Ovary (tissue), 7 donors: ENCODE measurements at regions not wholly inside any gene's neighbourhood (a gene's known extent, or its start where the extent isn't known, plus 50 kb on each side); places are given as distances from the start of the nearest gene placed in this dataset.

ENCODE experiments used
- DNase-seq, 5 donors: peaks; one replicate each; pipeline ENCODE4 v3.0.0-alpha.2; 2019 to 2020
- H3K27ac ChIP-seq, 2 donors: fragments of 200-600 bp; one replicate each; pipeline versions ENCODE4 v1.5.1 to v1.8.0; 2019 to 2022
- H3K27me3 ChIP-seq: fragments of 200-600 bp; one replicate; pipeline ENCODE4 v1.8.0; 2022
- H3K36me3 ChIP-seq: fragments of 200-600 bp; sonication (generic); one replicate; pipeline ENCODE4 v1.5.1; 2019
- H3K4me1 ChIP-seq: one replicate; pipeline ENCODE4 v1.8.1; 2013; ENCODE audit warnings: mild to moderate bottlenecking, moderate library complexity; ENCODE audit not compliant: insufficient read depth
- H3K4me3 ChIP-seq: fragments of 200-600 bp; sonication (generic); one replicate; pipeline ENCODE4 v1.5.1; 2017
- H3K9me3 ChIP-seq, 2 donors: fragments of 200-600 bp in 1 of 2; sonication (generic) in 1 of 2; one replicate each; pipeline versions ENCODE4 v1.5.1 to v1.8.1; 2013 to 2019; ENCODE audit warnings: mild to moderate bottlenecking in 1 of 2, moderate library complexity in 1 of 2
- EP300 ChIP-seq: sonication (generic); formaldehyde crosslinking; IDR thresholded peaks from one replicate; pipeline ENCODE4 v1.6.1; 2017; ENCODE audit warnings: antibody characterized with exemption
- POLR2A ChIP-seq: fragments of 450-650 bp; IDR thresholded peaks from one replicate; pipeline ENCODE4 v1.6.1; 2017; ENCODE audit warnings: antibody characterized with exemption, mild to moderate bottlenecking, moderate library complexity
- whole genome bisulfite sequencing, 3 donors: extraction: QIAGEN DNeasy Blood & Tissue Kit in 1 of 3; methylation state at CpG; one replicate each; pipeline versions ENCODE4 v1.1.5 to v1.1.7; 2013 to 2017; 5-methylcytosine and 5-hydroxymethylcytosine counted together
- intact Hi-C, 4 donors: fragments of 100-400 bp; cut with DNase I; formaldehyde crosslinking; loops; one replicate each; pipeline versions ENCODE4 v1.11.0 to v1.15.1; 2022 to 2023
- TF ChIP-seq, protein P1 (sequence below), 3 donors: fragments of 450-650 bp in 2 of 3; fragments of 200-600 bp in 1 of 3; IDR thresholded peaks; one replicate each; pipeline versions ENCODE4 v1.5.1 to v1.8.0; 2016 to 2022; ENCODE audit warnings: antibody characterized with exemption in 3 of 3, mild to moderate bottlenecking in 1 of 3
- donor health status: DM: no; HTN: no; CAD: no; lungs with moderate emphysema.
- donor health status: DM: no; HTN: no; CAD: no.
- donor health status: Bipolar disorder and iron deficiency.
- donor health status: DM: no; HTN: no; CAD: no.
- donor health status: DM: yes; HTN: yes; CAD: no.

DNA sequence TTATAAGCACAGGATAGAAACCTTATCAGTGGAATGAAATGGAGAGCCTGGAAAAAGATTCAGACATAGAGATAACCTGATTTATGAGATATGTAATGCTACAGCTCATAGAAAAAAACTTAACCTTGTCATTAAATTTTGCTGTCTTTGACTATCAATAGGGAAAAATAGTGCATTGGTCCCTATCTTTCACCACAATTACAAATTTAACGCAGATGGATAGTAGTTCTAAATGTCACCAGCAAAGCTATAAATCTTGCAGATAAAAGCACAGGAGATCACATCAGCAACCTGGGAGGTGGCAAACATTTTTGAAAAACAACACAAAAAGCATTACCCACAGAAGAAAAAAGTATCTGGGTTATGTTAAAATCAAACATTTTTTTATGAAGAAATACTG is 831.6 kb downstream of the BRINP3 start:
- DNase-seq, result no peak
- TF ChIP-seq, protein P1, sequence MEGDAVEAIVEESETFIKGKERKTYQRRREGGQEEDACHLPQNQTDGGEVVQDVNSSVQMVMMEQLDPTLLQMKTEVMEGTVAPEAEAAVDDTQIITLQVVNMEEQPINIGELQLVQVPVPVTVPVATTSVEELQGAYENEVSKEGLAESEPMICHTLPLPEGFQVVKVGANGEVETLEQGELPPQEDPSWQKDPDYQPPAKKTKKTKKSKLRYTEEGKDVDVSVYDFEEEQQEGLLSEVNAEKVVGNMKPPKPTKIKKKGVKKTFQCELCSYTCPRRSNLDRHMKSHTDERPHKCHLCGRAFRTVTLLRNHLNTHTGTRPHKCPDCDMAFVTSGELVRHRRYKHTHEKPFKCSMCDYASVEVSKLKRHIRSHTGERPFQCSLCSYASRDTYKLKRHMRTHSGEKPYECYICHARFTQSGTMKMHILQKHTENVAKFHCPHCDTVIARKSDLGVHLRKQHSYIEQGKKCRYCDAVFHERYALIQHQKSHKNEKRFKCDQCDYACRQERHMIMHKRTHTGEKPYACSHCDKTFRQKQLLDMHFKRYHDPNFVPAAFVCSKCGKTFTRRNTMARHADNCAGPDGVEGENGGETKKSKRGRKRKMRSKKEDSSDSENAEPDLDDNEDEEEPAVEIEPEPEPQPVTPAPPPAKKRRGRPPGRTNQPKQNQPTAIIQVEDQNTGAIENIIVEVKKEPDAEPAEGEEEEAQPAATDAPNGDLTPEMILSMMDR (IDR thresholded peaks at IDR 0.05), result no peak
- TF ChIP-seq POLR2A (no peak), EP300 (no peak)
- Histone ChIP-seq H3K27me3 (no peaks in the 10 kb centered on the region), H3K4me1 (no peaks in the 10 kb centered on the region), H3K4me3 (no peak overlapping the region), H3K27ac (no peak overlapping the region), H3K36me3 (no peaks in the 10 kb centered on the region), H3K9me3 (no peaks in the 10 kb centered on the region)
- intact Hi-C loops, result no loop called here
- WGBS, 3 donors, result 68 to 81% (median 75%) methylated on average over 1 of the region's 1 CpG

- Histone ChIP-seq H3K9me3 (no peaks in the 10 kb centered on the region), H3K27ac (no peak overlapping the region), H3K36me3 (no peaks in the 10 kb centered on the region), H3K27me3 (no peaks in the 10 kb centered on the region), H3K4me3 (no peak overlapping the region), H3K4me1 (no peaks in the 10 kb centered on the region)
- TF ChIP-seq, protein P1 (IDR thresholded peaks at IDR 0.05), result no peak
- TF ChIP-seq EP300 (no peak), POLR2A (no peak)
- no peak for DNase-seq
- intact Hi-C loops, result no loop called here
These were observed 822.8 kb downstream of the BRINP3 start for GRCh38 chr1:189654906-189655305.

GRCh38 chr1:189656628-189657530 is 820.8 kb downstream of the BRINP3 start:
- DNase-seq, result no peak
- no peaks in the 10 kb centered on the region for H3K4me1 ChIP-seq
- peaks cover 2% of the 10 kb centered on the region for H3K27me3 ChIP-seq
- H3K4me3 ChIP-seq, result no peak overlapping the region
- H3K27ac ChIP-seq, result no peak overlapping the region
- H3K9me3 ChIP-seq, result no peaks in the 10 kb centered on the region
- WGBS, 3 donors, result 80 to 85% (median 85%) methylated on average over 5 of the region's 5 CpGs
- TF ChIP-seq EP300 (no peak), POLR2A (no peak)
- TF ChIP-seq, protein P1 (IDR thresholded peaks at IDR 0.05), result no peak
- no peaks in the 10 kb centered on the region for H3K36me3 ChIP-seq
- intact Hi-C loops, result no loop called here

GRCh38 chr1:189657715-189658114 is 819.9 kb downstream of the BRINP3 start:
- WGBS, 3 donors, result 77 to 91% (median 82%) methylated on average over 6 of the region's 6 CpGs

GRCh38 chr1:189658381-189658780 is 819.3 kb downstream of the BRINP3 start:
- H3K36me3 ChIP-seq, result no peaks in the 10 kb centered on the region
- intact Hi-C loops, result no loop called here
- H3K4me3 ChIP-seq, result no peak overlapping the region
- TF ChIP-seq, protein P1 (IDR thresholded peaks at IDR 0.05), result no peak
- TF ChIP-seq POLR2A (no peak), EP300 (no peak)
- DNase-seq, result no peak
- no peaks in the 10 kb centered on the region for H3K9me3 ChIP-seq
- H3K4me1 ChIP-seq, result no peaks in the 10 kb centered on the region
- no peak overlapping the region for H3K27ac ChIP-seq
- H3K27me3 ChIP-seq, result peaks cover 2% of the 10 kb centered on the region
- WGBS, 3 donors, result 37 to 75% (median 54%) methylated on average over 3 of the region's 3 CpGs

More at GRCh38 chr1:189657715-189658114, 819.9 kb downstream of the BRINP3 start:
- H3K4me3 ChIP-seq, result no peak overlapping the region
- no peaks in the 10 kb centered on the region for H3K36me3 ChIP-seq
- no peak for DNase-seq
- no peaks in the 10 kb centered on the region for H3K9me3 ChIP-seq
- intact Hi-C loops, result no loop called here
- H3K4me1 ChIP-seq, result no peaks in the 10 kb centered on the region
- H3K27ac ChIP-seq, result no peak overlapping the region
- no peak for TF ChIP-seq POLR2A
- peaks cover 2% of the 10 kb centered on the region for H3K27me3 ChIP-seq
